Suprapubic skin (tissue), 4 donors: ENCODE measurements at regions not wholly inside any gene's neighbourhood (a gene's known extent, or its start where the extent isn't known, plus 50 kb on each side); places are given as distances from the start of the nearest gene placed in this dataset.

Source experiments
- CTCF ChIP-seq, 2 donors: fragments of 200-600 bp in 1 of 2; fragments of 450-650 bp in 1 of 2; sonication (generic) in 1 of 2; IDR thresholded peaks; one replicate each; pipeline ENCODE4 v1.5.1; 2016 to 2019; ENCODE audit warnings: antibody characterized with exemption in 2 of 2, mild to moderate bottlenecking in 1 of 2, moderate library complexity in 1 of 2
- EP300 ChIP-seq: sonication (generic); formaldehyde crosslinking; IDR thresholded peaks from one replicate; pipeline ENCODE4 v1.6.1; 2017; ENCODE audit warnings: antibody characterized with exemption
- POLR2A ChIP-seq, 2 donors: fragments of 450-650 bp; IDR thresholded peaks; one replicate each; pipeline ENCODE4 v1.6.1; 2017; ENCODE audit warnings: antibody characterized with exemption in 2 of 2, mild to moderate bottlenecking in 2 of 2, moderate library complexity in 2 of 2
- POLR2AphosphoS5 ChIP-seq, 3 donors: sonication (generic); formaldehyde crosslinking; IDR thresholded peaks; one replicate each; pipeline ENCODE4 v1.6.1; 2017; ENCODE audit warnings: antibody characterized with exemption in 3 of 3

GRCh38 chr10:50992972-50993766 is 81.1 kb upstream of the PRKG1 start:
- TF ChIP-seq CTCF (IDR thresholded peaks at IDR 0.05): no peak
- TF ChIP-seq POLR2A (IDR thresholded peaks at IDR 0.05): no peak
- TF ChIP-seq POLR2AphosphoS5 (IDR thresholded peaks at IDR 0.05): no peak
- no peak for TF ChIP-seq EP300
